Heart left ventricle (tissue), 13 donors: ENCODE measurements at regions not wholly inside any gene's neighbourhood (a gene's known extent, or its start where the extent isn't known, plus 50 kb on each side); places are given as distances from the start of the nearest gene placed in this dataset.

Source experiments
- POLR2A ChIP-seq, 2 donors: fragments of 450-650 bp; IDR thresholded peaks; one replicate each; pipeline ENCODE4 v1.6.1; 2017; ENCODE audit warnings: antibody characterized with exemption in 2 of 2, mild to moderate bottlenecking in 2 of 2, moderate library complexity in 2 of 2
- TF ChIP-seq, protein P1 (sequence below), 12 donors: fragments of 200-600 bp; sonication (generic) in 4 of 12; IDR thresholded peaks; one replicate each; pipeline versions ENCODE4 v1.5.0 to v1.8.0; 2018 to 2022; ENCODE audit warnings: antibody characterized with exemption in 12 of 12, mild to moderate bottlenecking in 5 of 12
- donor health status: ischemic (EF 13 %, LVEDD 7.1; RV severe dilation, severe dysfunction).
- donor health status: DM: no; HTN: yes; CAD: no.
- donor health status: DM: no; HTN: no; CAD: no.
- donor health status: ischemic (EF 25% LVEDD 6.9; RV normal size, moderate dysfunction).
- donor health status: ischemic (EF 25% LVEDD 5.7; RV mildly dilated, moderate dysfunction).
- donor health status: ischemic (EF 35%, LVEDD 5.7; RV mildly dilated, moderate dysfunction).
- donor health status: nonischemic (EF 11% LVEDD 7.7; RV severe dilation, severe dysfunction).
- donor health status: DM: yes; HTN: yes; CAD: no.
- donor health status: PGD.
- donor health status: ischemic (EF 29% LVEDD 5.4; RV normal size, mild dysfunction).
- donor health status: nonischemic (EF 23%, LVEDD 6.1; RV moderate dilation, normal function).

DNA sequence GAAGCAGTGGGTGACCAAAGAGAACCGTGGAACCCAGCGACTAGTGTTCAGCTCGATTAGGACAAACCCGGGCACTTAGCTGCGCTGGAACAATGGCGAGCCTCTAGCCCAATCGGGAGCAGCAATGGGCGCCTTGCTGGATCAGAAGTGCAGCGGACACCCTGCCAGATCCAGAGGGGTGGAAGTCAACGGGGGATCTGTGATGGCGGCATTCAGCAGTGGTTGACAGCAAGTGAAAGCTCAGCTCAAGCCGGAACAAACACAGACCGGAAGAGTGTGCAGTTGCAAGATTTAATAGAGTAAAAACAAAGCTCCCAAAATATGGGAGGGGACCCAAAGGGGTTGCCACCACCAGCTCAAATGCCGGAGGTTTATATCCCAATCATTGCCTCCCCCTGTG is 478.7 kb upstream of the REG3G start:
- TF ChIP-seq, protein P1, sequence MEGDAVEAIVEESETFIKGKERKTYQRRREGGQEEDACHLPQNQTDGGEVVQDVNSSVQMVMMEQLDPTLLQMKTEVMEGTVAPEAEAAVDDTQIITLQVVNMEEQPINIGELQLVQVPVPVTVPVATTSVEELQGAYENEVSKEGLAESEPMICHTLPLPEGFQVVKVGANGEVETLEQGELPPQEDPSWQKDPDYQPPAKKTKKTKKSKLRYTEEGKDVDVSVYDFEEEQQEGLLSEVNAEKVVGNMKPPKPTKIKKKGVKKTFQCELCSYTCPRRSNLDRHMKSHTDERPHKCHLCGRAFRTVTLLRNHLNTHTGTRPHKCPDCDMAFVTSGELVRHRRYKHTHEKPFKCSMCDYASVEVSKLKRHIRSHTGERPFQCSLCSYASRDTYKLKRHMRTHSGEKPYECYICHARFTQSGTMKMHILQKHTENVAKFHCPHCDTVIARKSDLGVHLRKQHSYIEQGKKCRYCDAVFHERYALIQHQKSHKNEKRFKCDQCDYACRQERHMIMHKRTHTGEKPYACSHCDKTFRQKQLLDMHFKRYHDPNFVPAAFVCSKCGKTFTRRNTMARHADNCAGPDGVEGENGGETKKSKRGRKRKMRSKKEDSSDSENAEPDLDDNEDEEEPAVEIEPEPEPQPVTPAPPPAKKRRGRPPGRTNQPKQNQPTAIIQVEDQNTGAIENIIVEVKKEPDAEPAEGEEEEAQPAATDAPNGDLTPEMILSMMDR (IDR thresholded peaks at IDR 0.05), result no peak
- TF ChIP-seq POLR2A (IDR thresholded peaks at IDR 0.05), result no peak
